Keratinocyte (primary cell): ENCODE measurements at regions not wholly inside any gene's neighbourhood (a gene's known extent, or its start where the extent isn't known, plus 50 kb on each side); places are given as distances from the start of the nearest gene placed in this dataset.

Experiments
- EZH2 ChIP-seq: IDR thresholded peaks from one replicate; pipeline ENCODE4 v1.6.1; 2012; ENCODE audit warnings: inconsistent platforms, mild to moderate bottlenecking, low read length, moderate library complexity
- TF ChIP-seq, protein P1 (sequence below), 3 experiments: IDR thresholded peaks in 1 of 3; conservative IDR thresholded peaks in 1 of 3; optimal IDR thresholded peaks in 1 of 3; 2 replicates in 2 of 3; 3 replicates in 1 of 3; pipeline versions ENCODE3 to v1.5.1; 2011; ENCODE audit warnings: low read length in 3 of 3, mild to moderate bottlenecking in 3 of 3, moderate library complexity in 2 of 3, control low read depth in 1 of 3, inconsistent platforms in 1 of 3; ENCODE audit not compliant: insufficient read depth in 2 of 3; ENCODE audit errors: extremely low read depth in 1 of 3

DNA sequence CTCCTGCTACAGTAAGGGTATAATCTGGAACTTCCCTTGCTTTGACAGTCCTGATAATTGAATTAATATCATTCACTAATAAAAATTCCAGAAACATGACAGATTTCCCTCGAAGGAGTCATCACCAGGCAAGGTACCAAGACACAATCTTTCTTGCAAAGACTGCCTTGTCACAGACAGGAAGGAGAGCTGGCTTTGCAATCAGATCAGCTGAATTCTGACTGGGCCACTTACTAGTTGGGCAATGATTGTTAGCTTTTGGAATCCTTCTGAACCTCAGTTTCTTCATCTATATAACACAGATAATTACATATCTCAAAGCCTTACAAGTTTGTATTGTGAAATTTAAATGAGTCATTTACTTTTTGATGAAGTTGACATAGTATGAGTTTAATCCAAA is 344.2 kb downstream of the RFPL4B start:
- TF ChIP-seq, protein P1, sequence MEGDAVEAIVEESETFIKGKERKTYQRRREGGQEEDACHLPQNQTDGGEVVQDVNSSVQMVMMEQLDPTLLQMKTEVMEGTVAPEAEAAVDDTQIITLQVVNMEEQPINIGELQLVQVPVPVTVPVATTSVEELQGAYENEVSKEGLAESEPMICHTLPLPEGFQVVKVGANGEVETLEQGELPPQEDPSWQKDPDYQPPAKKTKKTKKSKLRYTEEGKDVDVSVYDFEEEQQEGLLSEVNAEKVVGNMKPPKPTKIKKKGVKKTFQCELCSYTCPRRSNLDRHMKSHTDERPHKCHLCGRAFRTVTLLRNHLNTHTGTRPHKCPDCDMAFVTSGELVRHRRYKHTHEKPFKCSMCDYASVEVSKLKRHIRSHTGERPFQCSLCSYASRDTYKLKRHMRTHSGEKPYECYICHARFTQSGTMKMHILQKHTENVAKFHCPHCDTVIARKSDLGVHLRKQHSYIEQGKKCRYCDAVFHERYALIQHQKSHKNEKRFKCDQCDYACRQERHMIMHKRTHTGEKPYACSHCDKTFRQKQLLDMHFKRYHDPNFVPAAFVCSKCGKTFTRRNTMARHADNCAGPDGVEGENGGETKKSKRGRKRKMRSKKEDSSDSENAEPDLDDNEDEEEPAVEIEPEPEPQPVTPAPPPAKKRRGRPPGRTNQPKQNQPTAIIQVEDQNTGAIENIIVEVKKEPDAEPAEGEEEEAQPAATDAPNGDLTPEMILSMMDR (optimal IDR thresholded peaks at IDR 0.05 in 1 of 3, IDR thresholded peaks at IDR 0.05 in 1 of 3, conservative IDR thresholded peaks at IDR 0.05 in 1 of 3; ENCODE audit: extremely low read depth in 1 of 3, insufficient read depth in 2 of 3, low read length in 3 of 3), result no peak
- no peak for TF ChIP-seq EZH2
